ENCODE measurements at regions not wholly inside any gene's neighbourhood (a gene's known extent, or its start where the extent isn't known, plus 50 kb on each side); places are given as distances from the start of the nearest gene placed in this dataset.

- no peaks in the 10 kb centered on the region for H3K4me1 ChIP-seq (ENCODE audit: insufficient read depth, insufficient read length)
- no peaks in the 10 kb centered on the region for H3K36me3 ChIP-seq (ENCODE audit: insufficient read depth, insufficient read length, low read length)
- H3K9me3 ChIP-seq (ENCODE audit: insufficient read depth, low read length), result no peaks in the 10 kb centered on the region
- no peaks in the 10 kb centered on the region for H3K27me3 ChIP-seq (ENCODE audit: insufficient read depth, insufficient read length)
- no peak for DNase-seq (ENCODE audit: low read depth, low spot score)
- TF ChIP-seq ZNF274 (IDR thresholded peaks at IDR 0.05; ENCODE audit: low read depth, low read length), result no peak
- no peak for TF ChIP-seq SUZ12 (IDR thresholded peaks at IDR 0.05; ENCODE audit: extremely low read depth, insufficient read depth, insufficient read length)
- no peak for TF ChIP-seq YY1 (IDR thresholded peaks at IDR 0.05; ENCODE audit: insufficient read depth, insufficient read length)
- H3K9ac ChIP-seq (ENCODE audit: insufficient read length, low read depth), result no peak overlapping the region
- H3K4me3 ChIP-seq (ENCODE audit: insufficient read length, low read depth), result no peak overlapping the region
Observed at GRCh38 chr4:182107931-182108330, 135.3 kb upstream of the TENM3 start.

- Histone ChIP-seq H3K4me3 (ENCODE audit: insufficient read length, low read depth) (no peak overlapping the region), H3K9ac (ENCODE audit: insufficient read length, low read depth) (no peak overlapping the region), H3K36me3 (ENCODE audit: insufficient read depth, insufficient read length, low read length) (no peaks in the 10 kb centered on the region), H3K9me3 (ENCODE audit: insufficient read depth, low read length) (no peaks in the 10 kb centered on the region), H3K27me3 (ENCODE audit: insufficient read depth, insufficient read length) (no peaks in the 10 kb centered on the region), H3K4me1 (ENCODE audit: insufficient read depth, insufficient read length) (no peaks in the 10 kb centered on the region)
- TF ChIP-seq YY1 (IDR thresholded peaks at IDR 0.05; ENCODE audit: insufficient read depth, insufficient read length) (no peak), SUZ12 (IDR thresholded peaks at IDR 0.05; ENCODE audit: extremely low read depth, insufficient read depth, insufficient read length) (no peak), ZNF274 (IDR thresholded peaks at IDR 0.05; ENCODE audit: low read depth, low read length) (no peak)
- DNase-seq (ENCODE audit: low read depth, low spot score), result no peak
Observed at GRCh38 chr4:182111586-182111985, 131.6 kb upstream of the TENM3 start.

- DNase-seq (ENCODE audit: low read depth, low spot score), result no peak
- Histone ChIP-seq H3K4me3 (ENCODE audit: insufficient read length, low read depth) (no peak overlapping the region), H3K27me3 (ENCODE audit: insufficient read depth, insufficient read length) (no peaks in the 10 kb centered on the region), H3K4me1 (ENCODE audit: insufficient read depth, insufficient read length) (no peaks in the 10 kb centered on the region), H3K9me3 (ENCODE audit: insufficient read depth, low read length) (no peaks in the 10 kb centered on the region; the same call in 1 of the 2 replicates), H3K9ac (ENCODE audit: insufficient read length, low read depth) (no peak overlapping the region), H3K36me3 (ENCODE audit: insufficient read depth, insufficient read length, low read length) (no peaks in the 10 kb centered on the region)
- TF ChIP-seq SUZ12 (IDR thresholded peaks at IDR 0.05; ENCODE audit: extremely low read depth, insufficient read depth, insufficient read length), result no peak
- TF ChIP-seq YY1 (IDR thresholded peaks at IDR 0.05; ENCODE audit: insufficient read depth, insufficient read length), result no peak
- TF ChIP-seq ZNF274 (IDR thresholded peaks at IDR 0.05; ENCODE audit: low read depth, low read length), result no peak
Observed at GRCh38 chr4:182113779-182114178, 129.4 kb upstream of the TENM3 start.

- no peaks in the 10 kb centered on the region for H3K4me1 ChIP-seq (ENCODE audit: insufficient read depth, insufficient read length)
- H3K27me3 ChIP-seq (ENCODE audit: insufficient read depth, insufficient read length), result no peaks in the 10 kb centered on the region
- H3K9ac ChIP-seq (ENCODE audit: insufficient read length, low read depth), result no peak overlapping the region
- no peak overlapping the region for H3K4me3 ChIP-seq (ENCODE audit: insufficient read length, low read depth)
- TF ChIP-seq ZNF274 (IDR thresholded peaks at IDR 0.05; ENCODE audit: low read depth, low read length) (no peak), SUZ12 (IDR thresholded peaks at IDR 0.05; ENCODE audit: extremely low read depth, insufficient read depth, insufficient read length) (no peak), YY1 (IDR thresholded peaks at IDR 0.05; ENCODE audit: insufficient read depth, insufficient read length) (no peak)
- H3K9me3 ChIP-seq (ENCODE audit: insufficient read depth, low read length), result peaks cover 15% of the 10 kb centered on the region
- no peaks in the 10 kb centered on the region for H3K36me3 ChIP-seq (ENCODE audit: insufficient read depth, insufficient read length, low read length)
- DNase-seq (ENCODE audit: low read depth, low spot score), result no peak
Observed at GRCh38 chr4:182124359-182124758, 118.8 kb upstream of the TENM3 start.

GRCh38 chr4:182126096-182126495 is 117.1 kb upstream of the TENM3 start:
- no peaks in the 10 kb centered on the region for H3K4me1 ChIP-seq (ENCODE audit: insufficient read depth, insufficient read length)
- H3K36me3 ChIP-seq (ENCODE audit: insufficient read depth, insufficient read length, low read length), result no peaks in the 10 kb centered on the region
- H3K27me3 ChIP-seq (ENCODE audit: insufficient read depth, insufficient read length), result no peaks in the 10 kb centered on the region
- TF ChIP-seq ZNF274 (IDR thresholded peaks at IDR 0.05; ENCODE audit: low read depth, low read length), result no peak
- no peak for TF ChIP-seq YY1 (IDR thresholded peaks at IDR 0.05; ENCODE audit: insufficient read depth, insufficient read length)
- TF ChIP-seq SUZ12 (IDR thresholded peaks at IDR 0.05; ENCODE audit: extremely low read depth, insufficient read depth, insufficient read length), result no peak
- no peak overlapping the region for H3K9ac ChIP-seq (ENCODE audit: insufficient read length, low read depth)
- H3K4me3 ChIP-seq (ENCODE audit: insufficient read length, low read depth), result no peak overlapping the region
- DNase-seq (ENCODE audit: low read depth, low spot score), result no peak
- H3K9me3 ChIP-seq (ENCODE audit: insufficient read depth, low read length), result peaks cover 15% of the 10 kb centered on the region

GRCh38 chr4:182126603-182127002 is 116.6 kb upstream of the TENM3 start:
- no peaks in the 10 kb centered on the region for H3K27me3 ChIP-seq (ENCODE audit: insufficient read depth, insufficient read length)
- H3K9ac ChIP-seq (ENCODE audit: insufficient read length, low read depth), result no peak overlapping the region
- no peaks in the 10 kb centered on the region for H3K4me1 ChIP-seq (ENCODE audit: insufficient read depth, insufficient read length)
- DNase-seq (ENCODE audit: low read depth, low spot score), result no peak
- H3K36me3 ChIP-seq (ENCODE audit: insufficient read depth, insufficient read length, low read length), result no peaks in the 10 kb centered on the region
- TF ChIP-seq ZNF274 (IDR thresholded peaks at IDR 0.05; ENCODE audit: low read depth, low read length) (no peak), YY1 (IDR thresholded peaks at IDR 0.05; ENCODE audit: insufficient read depth, insufficient read length) (no peak), SUZ12 (IDR thresholded peaks at IDR 0.05; ENCODE audit: extremely low read depth, insufficient read depth, insufficient read length) (no peak)
- H3K9me3 ChIP-seq (ENCODE audit: insufficient read depth, low read length), result peaks cover 15% of the 10 kb centered on the region
- H3K4me3 ChIP-seq (ENCODE audit: insufficient read length, low read depth), result no peak overlapping the region

- TF ChIP-seq YY1 (IDR thresholded peaks at IDR 0.05; ENCODE audit: insufficient read depth, insufficient read length) (no peak), SUZ12 (IDR thresholded peaks at IDR 0.05; ENCODE audit: extremely low read depth, insufficient read depth, insufficient read length) (no peak), ZNF274 (IDR thresholded peaks at IDR 0.05; ENCODE audit: low read depth, low read length) (no peak)
- Histone ChIP-seq H3K9ac (ENCODE audit: insufficient read length, low read depth) (no peak overlapping the region), H3K36me3 (ENCODE audit: insufficient read depth, insufficient read length, low read length) (no peaks in the 10 kb centered on the region), H3K4me3 (ENCODE audit: insufficient read length, low read depth) (no peak overlapping the region), H3K27me3 (ENCODE audit: insufficient read depth, insufficient read length) (no peaks in the 10 kb centered on the region), H3K4me1 (ENCODE audit: insufficient read depth, insufficient read length) (no peaks in the 10 kb centered on the region), H3K9me3 (ENCODE audit: insufficient read depth, low read length) (no peaks in the 10 kb centered on the region)
- no peak for DNase-seq (ENCODE audit: low read depth, low spot score)
Observed at GRCh38 chr4:182133033-182133432, 110.2 kb upstream of the TENM3 start.

All from NT2/D1 (cell line).